GM12878 (cell line): ENCODE measurements at regions not wholly inside any gene's neighbourhood (a gene's known extent, or its start where the extent isn't known, plus 50 kb on each side); places are given as distances from the start of the nearest gene placed in this dataset.
"Not testable (repeated sequence)": the region's sequence is repeated elsewhere in the genome, so short reads cannot be mapped to it uniquely, and the experiment has no call there.

Experiments
- ATAC-seq: fragments of 200-7000 bp; cut with Tn5 transposase; 3 replicates; pipeline ENCODE4 v1.9.1; 2020; ENCODE audit warnings: mild to moderate bottlenecking, moderate library complexity
- BruUV-seq: library from RNA; stranded (reverse); fragments of 400-500 nt; replicated peaks from 2 replicates; lab custom pipeline; 2021; lab: Mats Ljungman, UMichigan
- CTCF ChIA-PET: fragments of 300-600 bp; sonication (Branson Sonifier 250); formaldehyde crosslinking; extraction: SDS; loops from one replicate; lab custom pipeline; 2021; ENCODE audit warnings: inconsistent platforms; lab: Yijun Ruan, JAX
- POLR2A ChIA-PET: fragments of 350-600 bp; formaldehyde crosslinking; extraction: SDS; loops from one replicate; lab custom pipeline; 2021; ENCODE audit warnings: inconsistent platforms; lab: Charles Lee
- RAD21 ChIA-PET: fragments of 300-600 bp; sonication (Branson Sonifier 250); formaldehyde crosslinking; loops from one replicate; lab custom pipeline; 2023; ENCODE audit warnings: antibody characterized with exemption; ENCODE audit not compliant: unreplicated experiment; lab: Charles Lee
- SMC1A ChIA-PET: fragments of 300-600 bp; sonication (Branson Sonifier 250); formaldehyde crosslinking; loops from one replicate; lab custom pipeline; 2023; ENCODE audit not compliant: unreplicated experiment, uncharacterized antibody; lab: Charles Lee
- DNase-seq: peaks from one replicate; pipeline ENCODE4 v3.0.0-alpha.2; 2011; ENCODE audit warnings: low read depth, low spot score
- FAIRE-seq: peaks from 3 replicates; lab custom pipeline; 2011; peaks lifted over from hg19 to GRCh38; lab: Jason Lieb, UNC
- H2AFZ ChIP-seq: 2 replicates; pipeline ENCODE4 v1.6.0; 2011; ENCODE audit warnings: low read depth, low read length, control low read depth; ENCODE audit not compliant: control insufficient read depth
- H3K27ac ChIP-seq: 2 replicates; pipeline ENCODE4 v1.5.1; 2011; ENCODE audit warnings: control low read depth; ENCODE audit not compliant: control insufficient read depth, insufficient read depth
- H3K27me3 ChIP-seq, 2 experiments: replicated peaks in 1 of 2; 2 replicates each; pipeline versions ENCODE4 v1.6.0 to v1.6.1; 2011; ENCODE audit warnings: low read length in 1 of 2; ENCODE audit not compliant: control insufficient read depth in 2 of 2, insufficient read depth in 2 of 2
- H3K36me3 ChIP-seq, 2 experiments: 2 replicates each; pipeline ENCODE4 v1.5.1; 2011; ENCODE audit warnings: low read length in 1 of 2; ENCODE audit not compliant: control insufficient read depth in 2 of 2, insufficient read depth in 2 of 2
- H3K4me1 ChIP-seq: 2 replicates; pipeline ENCODE4 v1.6.1; 2011; ENCODE audit warnings: mild to moderate bottlenecking, low read length, moderate library complexity, mixed read lengths; ENCODE audit not compliant: control insufficient read depth, insufficient read depth
- H3K4me2 ChIP-seq: 2 replicates; pipeline ENCODE4 v1.6.0; 2011; ENCODE audit warnings: control low read depth; ENCODE audit not compliant: control insufficient read depth, insufficient read depth
- H3K4me3 ChIP-seq: fragments of 200-600 bp; sonication (generic); 2 replicates; pipeline ENCODE4 v1.5.1; 2016
- H3K79me2 ChIP-seq: 2 replicates; pipeline ENCODE4 v1.6.0; 2011; ENCODE audit warnings: low read length; ENCODE audit not compliant: control insufficient read depth, insufficient read depth
- H3K9ac ChIP-seq: 2 replicates; pipeline ENCODE4 v1.8.0; 2011; ENCODE audit warnings: low read length, control low read depth, mixed read lengths; ENCODE audit not compliant: control insufficient read depth, insufficient read depth
- H3K9me3 ChIP-seq: replicated peaks from 3 replicates; pipeline ENCODE4 v1.5.1; 2011; ENCODE audit warnings: mild to moderate bottlenecking, low read length; ENCODE audit not compliant: control insufficient read depth, insufficient read depth
- H4K20me1 ChIP-seq: 2 replicates; pipeline ENCODE4 v1.6.0; 2011; ENCODE audit not compliant: control insufficient read depth, insufficient read depth
- SPI1 ChIP-seq: IDR thresholded peaks from 2 replicates; pipeline ENCODE4 v1.6.1; 2011; ENCODE audit warnings: low read depth, mild to moderate bottlenecking, low read length, moderate library complexity, borderline replicate concordance; ENCODE audit not compliant: insufficient read depth
- TCF3 ChIP-seq: IDR thresholded peaks from 2 replicates; pipeline ENCODE4 v1.6.1; 2012; ENCODE audit warnings: low read depth, mild to moderate bottlenecking, low read length, borderline replicate concordance; ENCODE audit not compliant: insufficient read depth
- ZBTB4 ChIP-seq: fragments of 450-650 bp; formaldehyde crosslinking; IDR thresholded peaks from 2 replicates; pipeline ENCODE4 v1.4.0; 2022; ENCODE audit warnings: mild to moderate bottlenecking, moderate library complexity
- ZBTB40 ChIP-seq: fragments of 450-650 bp; IDR thresholded peaks from 2 replicates; pipeline ENCODE4 v1.6.1; 2016; ENCODE audit warnings: mild to moderate bottlenecking, moderate library complexity, borderline replicate concordance
- WGBS: methylation state at CpG from one replicate; pipeline ENCODE4 v1.1.6; 2016; ENCODE audit warnings: low lambda C conversion rate; ENCODE audit not compliant: insufficient replicate concordance, insufficient coverage; ENCODE audit errors: missing lambda C conversion rate; 5-methylcytosine and 5-hydroxymethylcytosine counted together
- in situ Hi-C: fragments of 300-500 bp; cut with MboI; formaldehyde crosslinking; loops from 9 replicates; pipeline ENCODE4 v1.14.3; 2018; ENCODE audit warnings: mixed read lengths
- intact Hi-C: fragments of 100-400 bp; cut with micrococcal nuclease; formaldehyde crosslinking; loops from one replicate; pipeline ENCODE4 v1.14.2; 2022; ENCODE audit not compliant: unreplicated experiment

- DNase-seq, result no peak
- ChIA-PET CTCF (no interaction called here), RAD21 (no interaction called here), SMC1A (no interaction called here), POLR2A (no interaction called here)
- ATAC-seq, result no peak
- Histone ChIP-seq H3K27me3 (no peaks in the 10 kb centered on the region), H3K4me1 (no peaks in the 10 kb centered on the region), H3K9ac (no peak overlapping the region), H3K4me2 (no peak overlapping the region), H3K4me3 (no peak overlapping the region), H2AFZ (no peak overlapping the region), H3K27ac (no peak overlapping the region), H4K20me1 (no peaks in the 10 kb centered on the region), H3K79me2 (no peaks in the 10 kb centered on the region), H3K36me3 (no peaks in the 10 kb centered on the region), H3K9me3 (no peaks in the 10 kb centered on the region)
- 0% methylated on average over 3 of the region's 3 CpGs for WGBS
- in situ Hi-C loops, result no loop called here
- TF ChIP-seq ZBTB40 (no peak), SPI1 (no peak), TCF3 (no peak), ZBTB4 (CRISPR knock-in tag) (no peak)
- no TSS peak for BruUV-seq
- intact Hi-C loops, result no loop called here
- FAIRE-seq, result no peak
Observed at GRCh38 chr10:109317746-109318366, 605.5 kb downstream of the XPNPEP1 start.

- CTCF ChIA-PET, DNase-seq, H4K20me1 ChIP-seq, FAIRE-seq, H3K4me2 ChIP-seq, H3K27ac ChIP-seq, H3K79me2 ChIP-seq, H2AFZ ChIP-seq, in situ Hi-C loops, H3K4me1 ChIP-seq, SMC1A ChIA-PET, BruUV-seq, RAD21 ChIA-PET, ATAC-seq, H3K9ac ChIP-seq, H3K9me3 ChIP-seq, intact Hi-C loops, POLR2A ChIA-PET, H3K36me3 ChIP-seq, H3K4me3 ChIP-seq, H3K27me3 ChIP-seq: not testable (repeated sequence)
- 0% methylated on average over 3 of the region's 3 CpGs for WGBS
Observed at GRCh38 chr10:109314016-109314415, 609.3 kb downstream of the XPNPEP1 start.
